Transverse colon (tissue), 4 donors: ENCODE measurements at regions not wholly inside any gene's neighbourhood (a gene's known extent, or its start where the extent isn't known, plus 50 kb on each side); places are given as distances from the start of the nearest gene placed in this dataset.

ENCODE experiments used
- DNase-seq: peaks from one replicate; pipeline ENCODE4 v3.0.0-alpha.2; 2019
- H3K27ac ChIP-seq, 4 donors: fragments of 200-600 bp; sonication (generic); 2 replicates each; pipeline ENCODE4 v1.5.1; 2016 to 2018; ENCODE audit warnings: inconsistent platforms in 4 of 4
- H3K27me3 ChIP-seq: fragments of 200-600 bp; sonication (generic); 2 replicates; pipeline ENCODE4 v1.5.1; 2017; ENCODE audit warnings: inconsistent platforms
- H3K36me3 ChIP-seq, 4 donors: fragments of 200-600 bp; sonication (generic); 2 replicates each; pipeline ENCODE4 v1.5.1; 2017 to 2019; ENCODE audit warnings: inconsistent platforms in 4 of 4
- H3K4me1 ChIP-seq, 4 donors: fragments of 200-600 bp; sonication (generic); 2 replicates each; pipeline ENCODE4 v1.5.1; 2017 to 2020; ENCODE audit warnings: inconsistent platforms in 4 of 4
- H3K4me3 ChIP-seq, 4 donors: fragments of 200-600 bp; sonication (generic); 1 replicate in 1 of 4; 2 replicates in 3 of 4; pipeline versions ENCODE4 v1.5.1 to v1.6.1; 2017 to 2019; ENCODE audit warnings: inconsistent platforms in 4 of 4
- H3K9me3 ChIP-seq, 2 donors: fragments of 200-600 bp; sonication (generic); 2 replicates each; pipeline ENCODE4 v1.5.1; 2017 to 2019; ENCODE audit warnings: inconsistent platforms in 2 of 2
- EP300 ChIP-seq: sonication (generic); formaldehyde crosslinking; IDR thresholded peaks from one replicate; pipeline ENCODE4 v1.6.1; 2017; ENCODE audit warnings: antibody characterized with exemption, low read depth
- POLR2A ChIP-seq: fragments of 450-650 bp; IDR thresholded peaks from one replicate; pipeline ENCODE4 v1.6.1; 2016; ENCODE audit warnings: antibody characterized with exemption, mild to moderate bottlenecking, moderate library complexity
- POLR2AphosphoS5 ChIP-seq, 3 donors: sonication (generic); formaldehyde crosslinking; IDR thresholded peaks; one replicate each; pipeline ENCODE4 v1.6.1; 2016; ENCODE audit warnings: antibody characterized with exemption in 3 of 3
- WGBS, 2 donors: methylation state at CpG; one replicate each; pipeline ENCODE4 v1.1.5; 2018; ENCODE audit warnings: low coverage in 1 of 2; 5-methylcytosine and 5-hydroxymethylcytosine counted together
- in situ Hi-C, 4 donors: fragments of 200-750 bp; cut with MboI; loops; one replicate each; pipeline versions ENCODE4 v1.15.0 to v1.15.1; 2017; ENCODE audit warnings: low sequenced_read_pairs in 3 of 4, low pct_ligation_motif_present in 1 of 4, low pct_unique_long_range_greater_than_20kb in 1 of 4
- intact Hi-C: fragments of 100-400 bp; cut with DNase I; formaldehyde crosslinking; loops from one replicate; pipeline ENCODE4 v1.15.1; 2023; ENCODE audit warnings: low total_unique reads
- TF ChIP-seq, protein P1 (sequence below), 5 experiments: fragments of 200-600 bp in 3 of 5; fragments of 450-650 bp in 2 of 5; sonication (generic) in 3 of 5; IDR thresholded peaks; 1 replicate in 2 of 5; 2 replicates in 3 of 5; pipeline ENCODE4 v1.5.1; 2016 to 2017; ENCODE audit warnings: antibody characterized with exemption in 5 of 5, inconsistent platforms in 3 of 5, mild to moderate bottlenecking in 2 of 5, moderate library complexity in 1 of 5

DNA sequence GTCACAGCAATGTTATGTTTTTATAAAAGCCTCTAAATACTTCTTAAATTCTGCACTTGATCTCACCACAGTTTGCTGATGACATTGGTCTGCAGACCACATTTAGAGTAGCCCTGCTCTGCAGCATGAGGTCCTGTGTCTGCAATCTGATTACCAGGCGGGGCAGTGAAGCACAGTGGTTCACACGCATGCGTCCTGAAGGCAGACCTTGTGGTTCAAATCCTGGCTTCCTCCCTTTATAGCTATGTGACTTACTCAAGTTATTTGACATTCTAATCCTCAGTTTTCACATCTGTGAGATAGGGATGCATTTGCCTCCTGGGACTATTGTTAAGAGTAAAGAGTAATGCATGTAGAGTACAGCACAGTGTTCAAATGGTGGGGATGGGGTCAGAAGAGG, 50.3 kb downstream of the BMAL2 start:
- DNase-seq = no peak
- in situ Hi-C loops = no loop called here
- H3K4me3 ChIP-seq = no peak overlapping the region
- no peaks in the 10 kb centered on the region for H3K9me3 ChIP-seq
- H3K36me3 ChIP-seq = no peaks in the 10 kb centered on the region
- TF ChIP-seq, protein P1, sequence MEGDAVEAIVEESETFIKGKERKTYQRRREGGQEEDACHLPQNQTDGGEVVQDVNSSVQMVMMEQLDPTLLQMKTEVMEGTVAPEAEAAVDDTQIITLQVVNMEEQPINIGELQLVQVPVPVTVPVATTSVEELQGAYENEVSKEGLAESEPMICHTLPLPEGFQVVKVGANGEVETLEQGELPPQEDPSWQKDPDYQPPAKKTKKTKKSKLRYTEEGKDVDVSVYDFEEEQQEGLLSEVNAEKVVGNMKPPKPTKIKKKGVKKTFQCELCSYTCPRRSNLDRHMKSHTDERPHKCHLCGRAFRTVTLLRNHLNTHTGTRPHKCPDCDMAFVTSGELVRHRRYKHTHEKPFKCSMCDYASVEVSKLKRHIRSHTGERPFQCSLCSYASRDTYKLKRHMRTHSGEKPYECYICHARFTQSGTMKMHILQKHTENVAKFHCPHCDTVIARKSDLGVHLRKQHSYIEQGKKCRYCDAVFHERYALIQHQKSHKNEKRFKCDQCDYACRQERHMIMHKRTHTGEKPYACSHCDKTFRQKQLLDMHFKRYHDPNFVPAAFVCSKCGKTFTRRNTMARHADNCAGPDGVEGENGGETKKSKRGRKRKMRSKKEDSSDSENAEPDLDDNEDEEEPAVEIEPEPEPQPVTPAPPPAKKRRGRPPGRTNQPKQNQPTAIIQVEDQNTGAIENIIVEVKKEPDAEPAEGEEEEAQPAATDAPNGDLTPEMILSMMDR (IDR thresholded peaks at IDR 0.05) = no peak
- TF ChIP-seq POLR2AphosphoS5 (IDR thresholded peaks at IDR 0.05) = no peak
- no peak for TF ChIP-seq EP300
- no peak for TF ChIP-seq POLR2A
- no peaks in the 10 kb centered on the region for H3K27me3 ChIP-seq
- H3K27ac ChIP-seq = no peak overlapping the region
- H3K4me1 ChIP-seq = no peaks in the 10 kb centered on the region
- WGBS, 2 donors = 93 to 99% methylated on average over 3 of the region's 3 CpGs
- intact Hi-C loops = no loop called here

DNA sequence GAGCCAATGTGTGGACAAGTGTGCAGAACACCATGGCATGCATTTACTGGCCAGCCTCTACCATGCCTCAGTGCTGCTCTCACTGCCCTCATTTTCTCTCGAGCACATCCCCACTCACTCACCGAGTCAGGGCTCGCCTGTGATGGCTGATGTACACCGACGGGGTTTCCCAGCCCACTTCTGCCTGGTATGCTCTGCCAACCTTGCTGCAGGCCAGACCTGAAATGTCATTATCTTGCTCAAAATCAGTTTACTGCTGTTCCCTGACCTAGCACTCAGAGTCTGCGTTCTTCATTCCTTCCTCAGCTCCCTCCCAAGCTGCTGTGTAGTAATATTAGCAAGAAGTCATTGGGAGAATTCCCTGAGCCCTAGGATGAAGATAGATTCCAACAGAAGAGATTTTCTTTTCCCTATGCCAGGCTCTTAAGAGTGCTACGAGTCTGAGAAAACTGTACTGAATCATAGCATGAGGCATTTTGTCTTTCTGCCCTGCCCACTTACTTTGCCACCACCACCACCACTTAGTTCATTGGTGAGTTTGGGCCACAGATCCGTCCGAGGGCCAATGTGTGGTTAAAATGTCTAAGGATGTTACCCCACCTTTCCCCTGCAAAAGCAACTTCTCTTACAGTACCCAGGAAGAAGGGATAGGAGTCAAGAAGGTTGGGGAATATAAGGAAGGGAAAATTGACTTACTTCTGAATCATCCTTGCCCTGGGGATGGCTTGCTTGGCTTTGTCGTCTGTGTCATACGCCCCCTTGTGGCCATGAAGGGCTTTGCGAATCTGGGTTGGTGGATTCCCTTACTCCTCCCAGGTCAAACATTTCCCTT, 51.0 kb downstream of the BMAL2 start:
- Histone ChIP-seq H3K27ac (no peak overlapping the region), H3K4me1 (no peaks in the 10 kb centered on the region), H3K4me3 (no peak overlapping the region), H3K27me3 (no peaks in the 10 kb centered on the region), H3K36me3 (no peaks in the 10 kb centered on the region), H3K9me3 (no peaks in the 10 kb centered on the region)
- no peak for TF ChIP-seq POLR2AphosphoS5 (IDR thresholded peaks at IDR 0.05)
- TF ChIP-seq, protein P1 (IDR thresholded peaks at IDR 0.05) = peak; percentile 74 to 93 (median 87)
- intact Hi-C loops (no loop called here), in situ Hi-C loops (no loop called here)
- peak; percentile 80 for DNase-seq
- 55 to 61% methylated on average over 9 to 12 of the region's 12 CpGs for WGBS, 2 donors

DNA sequence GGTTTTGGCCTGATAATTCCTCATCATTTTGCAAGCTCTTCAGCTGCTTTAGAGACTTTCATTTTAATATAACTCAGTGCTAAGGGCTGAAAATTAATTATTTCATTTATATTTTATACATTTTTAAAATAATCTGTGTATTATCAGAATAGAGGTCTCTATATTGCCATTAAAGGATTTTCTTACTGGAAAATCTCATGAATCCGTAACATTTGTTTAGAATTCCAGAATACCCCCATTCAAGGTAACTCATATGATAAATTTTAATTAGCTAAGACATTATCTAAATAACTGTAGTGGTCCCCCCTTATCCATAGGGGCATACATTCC, 51.6 kb downstream of the BMAL2 start:
- Histone ChIP-seq H3K9me3 (no peaks in the 10 kb centered on the region), H3K4me3 (no peak overlapping the region), H3K27ac (no peak overlapping the region), H3K4me1 (no peaks in the 10 kb centered on the region), H3K36me3 (no peaks in the 10 kb centered on the region), H3K27me3 (no peaks in the 10 kb centered on the region)
- TF ChIP-seq EP300 = no peak
- no peak for TF ChIP-seq POLR2A
- TF ChIP-seq, protein P1 (IDR thresholded peaks at IDR 0.05) = peak in 1 of 5 experiments; percentile 14
- TF ChIP-seq POLR2AphosphoS5 (IDR thresholded peaks at IDR 0.05) = no peak
- WGBS, 2 donors = 67 to 81% methylated on average over 1 of the region's 1 CpG
- intact Hi-C loops = no loop called here
- no peak for DNase-seq
- in situ Hi-C loops = no loop called here

DNA sequence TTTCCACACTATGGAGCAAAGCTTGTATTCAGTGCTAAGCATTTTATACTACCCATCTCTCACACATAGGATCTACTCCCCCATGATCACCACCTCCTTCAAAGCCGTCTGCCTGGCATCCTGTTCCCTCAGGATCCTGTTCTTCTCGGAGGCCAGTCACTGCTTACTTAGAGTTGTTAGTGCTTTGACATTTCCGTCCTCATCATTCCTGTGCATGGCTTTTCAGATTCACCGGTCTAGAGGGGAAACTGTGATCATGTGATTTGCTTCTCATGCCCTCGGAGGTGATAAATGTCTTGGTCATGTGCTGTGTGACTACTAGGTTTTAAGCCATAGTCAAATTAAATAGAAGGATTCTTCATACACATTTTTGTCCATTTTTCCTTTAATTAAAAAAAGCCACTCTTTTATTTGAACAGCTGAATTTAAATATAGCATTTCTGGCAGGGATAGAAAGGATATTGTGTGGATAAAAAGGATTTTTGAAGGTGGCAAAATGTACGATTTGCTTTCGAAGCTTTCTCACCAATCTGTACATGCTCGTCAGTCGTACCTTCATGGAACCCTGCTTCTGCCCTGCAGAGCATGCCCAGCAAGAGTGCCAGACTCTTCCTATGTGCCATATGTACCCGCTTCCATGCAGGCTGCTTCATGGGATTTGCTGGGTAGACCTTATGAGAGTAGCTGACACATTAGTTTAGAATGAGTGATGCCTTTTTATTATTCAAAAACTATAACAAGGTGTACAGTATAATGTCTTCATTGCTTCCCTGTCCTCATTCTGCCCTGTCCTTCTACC, 53.3 kb downstream of the BMAL2 start:
- WGBS, 2 donors = 85 to 88% methylated on average over 8 to 10 of the region's 10 CpGs
- in situ Hi-C loops (no loop called here), intact Hi-C loops (no loop called here)

More for the DNA sequence above, 53.3 kb downstream of the BMAL2 start:
- Histone ChIP-seq H3K4me1 (no peaks in the 10 kb centered on the region), H3K4me3 (no peak overlapping the region), H3K9me3 (no peaks in the 10 kb centered on the region), H3K36me3 (no peaks in the 10 kb centered on the region), H3K27ac (no peak overlapping the region), H3K27me3 (no peaks in the 10 kb centered on the region)
- TF ChIP-seq, protein P1 (IDR thresholded peaks at IDR 0.05) = no peak
- no peak for TF ChIP-seq POLR2A
- no peak for TF ChIP-seq POLR2AphosphoS5 (IDR thresholded peaks at IDR 0.05)
- no peak for TF ChIP-seq EP300
- no peak for DNase-seq
